ENCODE measurements at regions not wholly inside any gene's neighbourhood (a gene's known extent, or its start where the extent isn't known, plus 50 kb on each side); places are given as distances from the start of the nearest gene placed in this dataset.

DNA sequence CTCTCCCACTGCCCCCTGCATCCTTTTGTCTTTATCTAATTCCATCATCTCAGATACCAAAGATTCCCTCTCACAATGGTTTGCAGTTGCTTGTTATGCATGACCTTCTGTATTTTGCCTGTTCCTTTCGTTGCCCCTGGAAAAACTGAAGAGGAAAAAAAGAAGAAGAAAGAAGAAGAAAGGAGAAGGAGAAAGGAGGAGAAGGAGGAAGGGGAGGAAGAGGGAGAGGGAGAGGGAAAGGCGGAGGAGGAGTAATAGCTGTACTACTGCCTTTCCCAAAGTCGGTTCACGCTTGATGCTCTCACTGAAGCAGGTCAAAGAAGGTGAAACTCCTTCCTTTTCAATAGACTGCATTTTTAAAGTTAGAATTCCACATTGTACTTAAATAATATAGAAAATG, 513.8 kb downstream of the PTPRC start:
- BruUV-seq (replicated peaks) = no TSS peak
- Histone ChIP-seq H3K27ac (ENCODE audit: low read length) (no peak overlapping the region), H3K27me3 (ENCODE audit: control insufficient read depth, insufficient read depth, low read length) (no peaks in the 10 kb centered on the region), H3K4me1 (ENCODE audit: control insufficient read depth, insufficient read depth, low read length) (no peaks in the 10 kb centered on the region), H3K9me3 (ENCODE audit: control insufficient read depth, insufficient read depth, low read depth, low read length) (no peaks in the 10 kb centered on the region), H3K36me3 (ENCODE audit: control insufficient read depth, insufficient read depth, low read length) (no peaks in the 10 kb centered on the region), H3K4me3 (ENCODE audit: low read depth in 2 of 2, low read length in 2 of 2) (no peak overlapping the region)
- ATAC-seq (no peak), DNase-seq (ENCODE audit: low read depth, low spot score) (no peak)
- intact Hi-C loops (cut with micrococcal nuclease; ENCODE audit: unreplicated experiment) = no loop called here
- TF ChIP-seq, protein P1, sequence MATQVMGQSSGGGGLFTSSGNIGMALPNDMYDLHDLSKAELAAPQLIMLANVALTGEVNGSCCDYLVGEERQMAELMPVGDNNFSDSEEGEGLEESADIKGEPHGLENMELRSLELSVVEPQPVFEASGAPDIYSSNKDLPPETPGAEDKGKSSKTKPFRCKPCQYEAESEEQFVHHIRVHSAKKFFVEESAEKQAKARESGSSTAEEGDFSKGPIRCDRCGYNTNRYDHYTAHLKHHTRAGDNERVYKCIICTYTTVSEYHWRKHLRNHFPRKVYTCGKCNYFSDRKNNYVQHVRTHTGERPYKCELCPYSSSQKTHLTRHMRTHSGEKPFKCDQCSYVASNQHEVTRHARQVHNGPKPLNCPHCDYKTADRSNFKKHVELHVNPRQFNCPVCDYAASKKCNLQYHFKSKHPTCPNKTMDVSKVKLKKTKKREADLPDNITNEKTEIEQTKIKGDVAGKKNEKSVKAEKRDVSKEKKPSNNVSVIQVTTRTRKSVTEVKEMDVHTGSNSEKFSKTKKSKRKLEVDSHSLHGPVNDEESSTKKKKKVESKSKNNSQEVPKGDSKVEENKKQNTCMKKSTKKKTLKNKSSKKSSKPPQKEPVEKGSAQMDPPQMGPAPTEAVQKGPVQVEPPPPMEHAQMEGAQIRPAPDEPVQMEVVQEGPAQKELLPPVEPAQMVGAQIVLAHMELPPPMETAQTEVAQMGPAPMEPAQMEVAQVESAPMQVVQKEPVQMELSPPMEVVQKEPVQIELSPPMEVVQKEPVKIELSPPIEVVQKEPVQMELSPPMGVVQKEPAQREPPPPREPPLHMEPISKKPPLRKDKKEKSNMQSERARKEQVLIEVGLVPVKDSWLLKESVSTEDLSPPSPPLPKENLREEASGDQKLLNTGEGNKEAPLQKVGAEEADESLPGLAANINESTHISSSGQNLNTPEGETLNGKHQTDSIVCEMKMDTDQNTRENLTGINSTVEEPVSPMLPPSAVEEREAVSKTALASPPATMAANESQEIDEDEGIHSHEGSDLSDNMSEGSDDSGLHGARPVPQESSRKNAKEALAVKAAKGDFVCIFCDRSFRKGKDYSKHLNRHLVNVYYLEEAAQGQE (IDR thresholded peaks at IDR 0.05; ENCODE audit: insufficient read depth in 1 of 2, low read depth in 2 of 2, low read length in 1 of 2) = no peak
- TF ChIP-seq POLR2AphosphoS5 (IDR thresholded peaks at IDR 0.05; ENCODE audit: low read depth, low read length) (no peak), TCF7L2 (IDR thresholded peaks at IDR 0.05; ENCODE audit: low read depth, low read length) (no peak), SIN3A (IDR thresholded peaks at IDR 0.05; ENCODE audit: borderline replicate concordance, insufficient read depth, low read depth, low read length) (no peak)
- TF ChIP-seq, protein P2, sequence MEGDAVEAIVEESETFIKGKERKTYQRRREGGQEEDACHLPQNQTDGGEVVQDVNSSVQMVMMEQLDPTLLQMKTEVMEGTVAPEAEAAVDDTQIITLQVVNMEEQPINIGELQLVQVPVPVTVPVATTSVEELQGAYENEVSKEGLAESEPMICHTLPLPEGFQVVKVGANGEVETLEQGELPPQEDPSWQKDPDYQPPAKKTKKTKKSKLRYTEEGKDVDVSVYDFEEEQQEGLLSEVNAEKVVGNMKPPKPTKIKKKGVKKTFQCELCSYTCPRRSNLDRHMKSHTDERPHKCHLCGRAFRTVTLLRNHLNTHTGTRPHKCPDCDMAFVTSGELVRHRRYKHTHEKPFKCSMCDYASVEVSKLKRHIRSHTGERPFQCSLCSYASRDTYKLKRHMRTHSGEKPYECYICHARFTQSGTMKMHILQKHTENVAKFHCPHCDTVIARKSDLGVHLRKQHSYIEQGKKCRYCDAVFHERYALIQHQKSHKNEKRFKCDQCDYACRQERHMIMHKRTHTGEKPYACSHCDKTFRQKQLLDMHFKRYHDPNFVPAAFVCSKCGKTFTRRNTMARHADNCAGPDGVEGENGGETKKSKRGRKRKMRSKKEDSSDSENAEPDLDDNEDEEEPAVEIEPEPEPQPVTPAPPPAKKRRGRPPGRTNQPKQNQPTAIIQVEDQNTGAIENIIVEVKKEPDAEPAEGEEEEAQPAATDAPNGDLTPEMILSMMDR (IDR thresholded peaks at IDR 0.05) = no peak
- CTCF ChIA-PET = no interaction called here
- in situ Hi-C loops (cut with HindIII; ENCODE audit: low pct_unique_long_range_greater_than_20kb, low sequenced_read_pairs) = no loop called here
- POLR2A ChIA-PET = no interaction called here

DNA sequence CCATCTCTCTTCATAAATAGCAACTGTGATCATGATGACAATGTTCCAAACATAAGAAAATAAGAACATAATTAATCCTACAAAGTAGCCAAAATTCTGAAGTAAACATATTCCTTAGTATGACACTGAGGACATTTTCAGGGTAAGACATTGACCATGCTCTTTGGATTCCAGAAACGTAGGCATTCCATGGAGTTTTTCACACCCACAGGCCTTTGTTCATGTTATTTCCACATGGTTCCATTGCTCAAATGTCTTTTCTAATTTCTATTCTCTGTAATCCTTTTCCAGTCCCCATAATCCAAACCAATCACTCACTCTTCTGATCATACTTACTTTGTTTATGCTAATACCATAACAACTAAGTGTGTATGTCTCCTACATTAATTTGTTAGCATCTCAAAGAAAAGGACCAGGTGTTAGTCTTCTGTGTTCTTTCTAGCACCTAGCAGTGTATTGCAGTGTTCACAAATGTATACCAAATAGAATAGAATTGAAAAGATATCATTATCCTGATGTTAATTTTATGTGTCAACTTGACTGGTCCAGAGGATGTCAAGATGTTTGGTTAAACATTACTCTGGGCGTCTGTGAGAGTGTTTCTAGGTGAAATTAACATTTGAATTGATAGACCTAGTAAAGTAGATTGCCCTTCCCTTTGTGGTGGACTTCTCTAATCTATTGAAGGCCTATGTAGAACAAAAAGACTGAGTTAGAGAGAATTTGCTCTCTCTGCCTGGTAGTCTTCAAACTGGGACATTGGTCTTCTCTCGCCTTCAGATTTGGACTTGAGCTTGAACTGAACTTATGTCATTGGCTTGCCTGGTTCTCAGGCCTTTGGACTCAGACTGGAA, 516.6 kb downstream of the PTPRC start:
- DNase-seq (ENCODE audit: low read depth, low spot score) = no peak
- in situ Hi-C loops (cut with HindIII; ENCODE audit: low pct_unique_long_range_greater_than_20kb, low sequenced_read_pairs) (no loop called here), intact Hi-C loops (cut with micrococcal nuclease; ENCODE audit: unreplicated experiment) (no loop called here)
- no peaks in the 10 kb centered on the region for H3K9me3 ChIP-seq (ENCODE audit: control insufficient read depth, insufficient read depth, low read depth, low read length)
- H3K36me3 ChIP-seq (ENCODE audit: control insufficient read depth, insufficient read depth, low read length) = no peaks in the 10 kb centered on the region
- CTCF ChIA-PET = no interaction called here
- no peak overlapping the region for H3K27ac ChIP-seq (ENCODE audit: low read length)
- no peak overlapping the region for H3K4me3 ChIP-seq (ENCODE audit: low read depth in 2 of 2, low read length in 2 of 2)
- TF ChIP-seq, protein P2 (IDR thresholded peaks at IDR 0.05) = no peak
- TF ChIP-seq SIN3A (IDR thresholded peaks at IDR 0.05; ENCODE audit: borderline replicate concordance, insufficient read depth, low read depth, low read length) = no peak
- TF ChIP-seq, protein P1 (IDR thresholded peaks at IDR 0.05; ENCODE audit: insufficient read depth in 1 of 2, low read depth in 2 of 2, low read length in 1 of 2) = no peak
- no peak for TF ChIP-seq POLR2AphosphoS5 (IDR thresholded peaks at IDR 0.05; ENCODE audit: low read depth, low read length)
- TF ChIP-seq TCF7L2 (IDR thresholded peaks at IDR 0.05; ENCODE audit: low read depth, low read length) = no peak
- ATAC-seq = no peak
- BruUV-seq (replicated peaks) = no TSS peak
- no peaks in the 10 kb centered on the region for H3K4me1 ChIP-seq (ENCODE audit: control insufficient read depth, insufficient read depth, low read length)
- H3K27me3 ChIP-seq (ENCODE audit: control insufficient read depth, insufficient read depth, low read length) = no peaks in the 10 kb centered on the region
- POLR2A ChIA-PET = no interaction called here
